Astrocyte (in vitro differentiated cells and primary cell): ENCODE measurements at regions not wholly inside any gene's neighbourhood (a gene's known extent, or its start where the extent isn't known, plus 50 kb on each side); places are given as distances from the start of the nearest gene placed in this dataset.

ENCODE experiments used
- DNase-seq: peaks from one replicate; pipeline ENCODE4 v3.0.0-alpha.2; 2010; ENCODE audit warnings: low read depth
- FAIRE-seq: peaks from 2 replicates; lab custom pipeline; 2011; peaks lifted over from hg19 to GRCh38; lab: Jason Lieb, UNC
- H2AFZ ChIP-seq: 2 replicates; pipeline ENCODE4 v1.6.0; 2012; ENCODE audit warnings: low read depth, low read length, inconsistent platforms
- H3K27ac ChIP-seq: 2 replicates; pipeline ENCODE4 v1.5.1; 2011; ENCODE audit warnings: low read depth, low read length, inconsistent platforms
- H3K27me3 ChIP-seq: 2 replicates; pipeline ENCODE4 v1.6.0; 2011; ENCODE audit warnings: low read length, inconsistent platforms; ENCODE audit not compliant: insufficient read depth
- H3K36me3 ChIP-seq: 2 replicates; pipeline ENCODE4 v1.5.1; 2011; ENCODE audit warnings: low read length, inconsistent platforms; ENCODE audit not compliant: insufficient read depth
- H3K4me1 ChIP-seq: 2 replicates; pipeline ENCODE4 v1.5.1; 2011; ENCODE audit warnings: low read length, inconsistent platforms; ENCODE audit not compliant: insufficient read depth
- H3K4me2 ChIP-seq: 2 replicates; pipeline ENCODE4 v1.6.0; 2012; ENCODE audit warnings: low read length, inconsistent platforms
- H3K4me3 ChIP-seq: 2 replicates; pipeline ENCODE4 v1.5.1; 2011; ENCODE audit warnings: low read depth, mild to moderate bottlenecking, low read length, inconsistent platforms; ENCODE audit not compliant: insufficient read depth
- H3K79me2 ChIP-seq: 2 replicates; pipeline ENCODE4 v1.6.0; 2012; ENCODE audit warnings: mild to moderate bottlenecking, low read length, inconsistent platforms; ENCODE audit not compliant: insufficient read depth
- H3K9ac ChIP-seq: 2 replicates; pipeline ENCODE4 v1.6.0; 2012; ENCODE audit warnings: mild to moderate bottlenecking, low read length, inconsistent platforms
- H3K9me3 ChIP-seq: 2 replicates; pipeline ENCODE4 v1.5.1; 2012; ENCODE audit warnings: low read depth, mild to moderate bottlenecking, low read length, inconsistent platforms; ENCODE audit not compliant: insufficient read depth
- H4K20me1 ChIP-seq: 2 replicates; pipeline ENCODE4 v1.6.0; 2012; ENCODE audit warnings: low read length, inconsistent platforms; ENCODE audit not compliant: insufficient read depth
- H3K27ac Mint-ChIP-seq: one replicate; pipeline ENCODE4 v1.8.0; 2021; ENCODE audit warnings: mild to moderate bottlenecking, mixed read lengths; ENCODE audit not compliant: unreplicated experiment
- H3K27me3 Mint-ChIP-seq: one replicate; pipeline ENCODE4 v1.8.0; 2021; ENCODE audit warnings: low read depth, mixed read lengths; ENCODE audit not compliant: unreplicated experiment
- H3K36me3 Mint-ChIP-seq: one replicate; pipeline ENCODE4 v1.8.0; 2021; ENCODE audit warnings: low read depth, mixed read lengths; ENCODE audit not compliant: unreplicated experiment
- H3K4me1 Mint-ChIP-seq: one replicate; pipeline ENCODE4 v1.8.0; 2021; ENCODE audit warnings: low read depth, mixed read lengths; ENCODE audit not compliant: unreplicated experiment
- H3K4me3 Mint-ChIP-seq: one replicate; pipeline ENCODE4 v1.8.0; 2021; ENCODE audit warnings: mild to moderate bottlenecking, moderate library complexity, mixed read lengths; ENCODE audit not compliant: unreplicated experiment
- H3K9me3 Mint-ChIP-seq: one replicate; pipeline ENCODE4 v1.8.0; 2021; ENCODE audit warnings: mild to moderate bottlenecking, mixed read lengths; ENCODE audit not compliant: unreplicated experiment
- CTCF ChIP-seq: IDR thresholded peaks from 2 replicates; pipeline ENCODE4 v1.5.1; 2011; ENCODE audit warnings: low read depth, mild to moderate bottlenecking, inconsistent platforms, low read length, moderate library complexity; ENCODE audit not compliant: insufficient read depth
- EZH2 ChIP-seq: IDR thresholded peaks from 2 replicates; pipeline ENCODE4 v1.6.1; 2012; ENCODE audit warnings: mild to moderate bottlenecking, low read length, inconsistent platforms; ENCODE audit not compliant: insufficient read depth

- no peak overlapping the region for H3K4me3 Mint-ChIP-seq
- no peaks in the 10 kb centered on the region for H3K9me3 ChIP-seq
- no peaks in the 10 kb centered on the region for H3K27me3 ChIP-seq
- FAIRE-seq (no peak), DNase-seq (peak; percentile 53)
- peaks cover 13% of the 10 kb centered on the region for H3K27me3 Mint-ChIP-seq
- H3K9me3 Mint-ChIP-seq = peaks cover 2% of the 10 kb centered on the region
- no peak overlapping the region for H3K27ac Mint-ChIP-seq
- no peak overlapping the region for H3K4me3 ChIP-seq
- no peak overlapping the region for H3K4me2 ChIP-seq
- no peaks in the 10 kb centered on the region for H3K36me3 Mint-ChIP-seq
- H3K4me1 Mint-ChIP-seq = no peaks in the 10 kb centered on the region
- H3K36me3 ChIP-seq = no peaks in the 10 kb centered on the region
- H3K79me2 ChIP-seq = no peaks in the 10 kb centered on the region
- no peak overlapping the region for H3K27ac ChIP-seq
- no peaks in the 10 kb centered on the region for H3K4me1 ChIP-seq
- no peaks in the 10 kb centered on the region for H4K20me1 ChIP-seq
- H3K9ac ChIP-seq = no peak overlapping the region
- H2AFZ ChIP-seq = no peak overlapping the region
- no peak for TF ChIP-seq EZH2
- TF ChIP-seq CTCF = no peak
Measured at GRCh38 chr15:96181873-96182301, 148.6 kb upstream of the NR2F2 start.

GRCh38 chr15:96182736-96183513 lies 147.6 kb upstream of the NR2F2 start:
- FAIRE-seq = no peak
- no peak overlapping the region for H3K4me3 ChIP-seq
- no peaks in the 10 kb centered on the region for H3K79me2 ChIP-seq
- Mint-ChIP-seq H3K36me3 (no peaks in the 10 kb centered on the region), H3K9me3 (peaks cover 2% of the 10 kb centered on the region), H3K27me3 (peaks cover 13% of the 10 kb centered on the region), H3K27ac (peak overlapping the region; percentile 11), H3K4me3 (no peak overlapping the region), H3K4me1 (no peaks in the 10 kb centered on the region)
- no peaks in the 10 kb centered on the region for H3K4me1 ChIP-seq
- H3K27ac ChIP-seq = no peak overlapping the region
- H2AFZ ChIP-seq = no peak overlapping the region
- H3K9me3 ChIP-seq = no peaks in the 10 kb centered on the region
- H3K9ac ChIP-seq = no peak overlapping the region
- H4K20me1 ChIP-seq = no peaks in the 10 kb centered on the region
- no peak for DNase-seq
- H3K27me3 ChIP-seq = no peaks in the 10 kb centered on the region
- no peak overlapping the region for H3K4me2 ChIP-seq
- TF ChIP-seq CTCF (no peak), EZH2 (no peak)
- no peaks in the 10 kb centered on the region for H3K36me3 ChIP-seq

GRCh38 chr15:96183514-96183850 lies 147.0 kb upstream of the NR2F2 start:
- TF ChIP-seq EZH2 = no peak
- no peak for TF ChIP-seq CTCF
- H3K4me1 Mint-ChIP-seq = no peaks in the 10 kb centered on the region
- Histone ChIP-seq H3K27ac (no peak overlapping the region), H3K4me2 (no peak overlapping the region), H3K9me3 (no peaks in the 10 kb centered on the region), H3K36me3 (no peaks in the 10 kb centered on the region), H3K27me3 (no peaks in the 10 kb centered on the region), H3K9ac (no peak overlapping the region), H2AFZ (no peak overlapping the region), H3K79me2 (no peaks in the 10 kb centered on the region), H4K20me1 (no peaks in the 10 kb centered on the region), H3K4me1 (no peaks in the 10 kb centered on the region), H3K4me3 (no peak overlapping the region)
- no peak overlapping the region for H3K4me3 Mint-ChIP-seq
- H3K27me3 Mint-ChIP-seq = peaks cover 13% of the 10 kb centered on the region
- H3K36me3 Mint-ChIP-seq = no peaks in the 10 kb centered on the region
- no peak for DNase-seq
- no peak for FAIRE-seq
- H3K9me3 Mint-ChIP-seq = peaks cover under 1% of the 10 kb centered on the region
- no peak overlapping the region for H3K27ac Mint-ChIP-seq
